ENCODE measurements at regions not wholly inside any gene's neighbourhood (a gene's known extent, or its start where the extent isn't known, plus 50 kb on each side); places are given as distances from the start of the nearest gene placed in this dataset.

- TF ChIP-seq ZNF114 (tag by site-specific recombination; IDR thresholded peaks at IDR 0.05) = no peak
- TF ChIP-seq ZNF843 (tag by site-specific recombination; IDR thresholded peaks at IDR 0.05) = no peak
- no peak for TF ChIP-seq ZNF555 (tag by site-specific recombination; conservative IDR thresholded peaks at IDR 0.05)
- no peak for TF ChIP-seq ZNF248 (tag by site-specific recombination; IDR thresholded peaks at IDR 0.05)
- TF ChIP-seq PRDM6 (tag by site-specific recombination; IDR thresholded peaks at IDR 0.05) = no peak
- TF ChIP-seq ZNF223 (tag by site-specific recombination; IDR thresholded peaks at IDR 0.05) = no peak
- no peak for TF ChIP-seq PATZ1 (tag by site-specific recombination; IDR thresholded peaks at IDR 0.05)
- TF ChIP-seq ZNF26 (tag by site-specific recombination; IDR thresholded peaks at IDR 0.05) = no peak
- TF ChIP-seq ZNF146 (tag by site-specific recombination; IDR thresholded peaks at IDR 0.05) = no peak
- no peak for TF ChIP-seq ZNF624 (tag by site-specific recombination; IDR thresholded peaks at IDR 0.05)
- TF ChIP-seq ZBTB17 (tag by site-specific recombination; IDR thresholded peaks at IDR 0.05) = no peak
- TF ChIP-seq BCL11A (tag by site-specific recombination; IDR thresholded peaks at IDR 0.05; ENCODE audit: low read depth) = no peak
- no peak for TF ChIP-seq OVOL3 (tag by site-specific recombination; IDR thresholded peaks at IDR 0.05)
- TF ChIP-seq ZNF548 (tag by site-specific recombination; IDR thresholded peaks at IDR 0.05) = no peak
- TF ChIP-seq TSHZ1 (tag by site-specific recombination; IDR thresholded peaks at IDR 0.05; ENCODE audit: borderline replicate concordance) = no peak
- no peak for TF ChIP-seq HOXA7 (CRISPR knock-in tag; IDR thresholded peaks at IDR 0.05; ENCODE audit: borderline replicate concordance)
- TF ChIP-seq ZNF704 (tag by site-specific recombination; IDR thresholded peaks at IDR 0.05) = no peak
- TF ChIP-seq ZNF501 (tag by site-specific recombination; IDR thresholded peaks at IDR 0.05) = no peak
- no peak for TF ChIP-seq ZNF777 (tag by site-specific recombination; IDR thresholded peaks at IDR 0.05; ENCODE audit: borderline replicate concordance)
- TF ChIP-seq SETDB1 (IDR thresholded peaks at IDR 0.05; ENCODE audit: insufficient read length, low read length) = no peak
- CTCF ChIA-PET = interaction anchor here (0.7 kb wide), 1 partner anchor 105 kb away, joined by 3 read pairs; no protein-coding TSS in a partner anchor
Observed at GRCh38 chr5:96565582-96566265, 96.5 kb upstream of the CAST start.

More at GRCh38 chr5:96565582-96566265, 96.5 kb upstream of the CAST start:
- Histone ChIP-seq H3K9me3 (ENCODE audit: control insufficient read depth, insufficient read depth, low read depth, low read length) (no peaks in the 10 kb centered on the region), H3K27ac (ENCODE audit: extremely low read depth, low read depth, low read length) (no peak overlapping the region), H3K36me3 (ENCODE audit: control insufficient read depth in 2 of 2, insufficient read depth in 1 of 2, low read length in 2 of 2) (no peaks in the 10 kb centered on the region), H3K4me3 (ENCODE audit: low read depth, low read length) (no peak overlapping the region), H3K4me1 (ENCODE audit: control insufficient read depth, insufficient read depth, low read length) (no peaks in the 10 kb centered on the region)
- POLR2A ChIA-PET = no interaction called here
